BJ (cell line): ENCODE measurements at regions not wholly inside any gene's neighbourhood (a gene's known extent, or its start where the extent isn't known, plus 50 kb on each side); places are given as distances from the start of the nearest gene placed in this dataset.
A peak's percentile ranks its signal among the peaks of the same experiment; 100 is the strongest.

ENCODE experiments used
- CTCF ChIA-PET: fragments of 350-600 bp; formaldehyde crosslinking; extraction: SDS; loops from one replicate; lab custom pipeline; 2021; ENCODE audit warnings: antibody characterized with exemption, inconsistent platforms; lab: Yijun Ruan, JAX
- POLR2A ChIA-PET: fragments of 300-600 bp; sonication (Branson Sonifier 250); formaldehyde crosslinking; extraction: SDS; loops from one replicate; lab custom pipeline; 2021; ENCODE audit warnings: antibody characterized with exemption; lab: Charles Lee
- DNase-seq: peaks from one replicate; pipeline ENCODE4 v3.0.0-alpha.2; 2011; ENCODE audit warnings: low read depth
- H3K27me3 ChIP-seq: 2 replicates; pipeline ENCODE4 v1.6.0; 2011; ENCODE audit warnings: low read length; ENCODE audit not compliant: control insufficient read depth, insufficient read depth
- H3K36me3 ChIP-seq: 2 replicates; pipeline ENCODE4 v1.5.1; 2011; ENCODE audit warnings: low read length; ENCODE audit not compliant: control insufficient read depth, insufficient read depth
- H3K4me3 ChIP-seq: 2 replicates; pipeline ENCODE4 v1.5.1; 2011; ENCODE audit warnings: low read depth, mild to moderate bottlenecking, control low read depth, low read length
- TF ChIP-seq, protein P1 (sequence below): IDR thresholded peaks from 2 replicates; pipeline ENCODE4 v1.5.1; 2011; ENCODE audit warnings: low read depth, mild to moderate bottlenecking, control low read depth, inconsistent platforms, low read length, moderate library complexity; ENCODE audit not compliant: insufficient read depth

GRCh38 chr1:70768216-70768615, 279.4 kb downstream of the PTGER3 start:
- Histone ChIP-seq H3K36me3 (no peaks in the 10 kb centered on the region), H3K4me3 (no peak overlapping the region), H3K27me3 (no peaks in the 10 kb centered on the region)
- DNase-seq: no peak
- CTCF ChIA-PET: interaction anchor here (1.3 kb wide), 1 partner anchor 9 kb away, joined by 3 read pairs; no protein-coding TSS in a partner anchor
- POLR2A ChIA-PET: no interaction called here
- TF ChIP-seq, protein P1, sequence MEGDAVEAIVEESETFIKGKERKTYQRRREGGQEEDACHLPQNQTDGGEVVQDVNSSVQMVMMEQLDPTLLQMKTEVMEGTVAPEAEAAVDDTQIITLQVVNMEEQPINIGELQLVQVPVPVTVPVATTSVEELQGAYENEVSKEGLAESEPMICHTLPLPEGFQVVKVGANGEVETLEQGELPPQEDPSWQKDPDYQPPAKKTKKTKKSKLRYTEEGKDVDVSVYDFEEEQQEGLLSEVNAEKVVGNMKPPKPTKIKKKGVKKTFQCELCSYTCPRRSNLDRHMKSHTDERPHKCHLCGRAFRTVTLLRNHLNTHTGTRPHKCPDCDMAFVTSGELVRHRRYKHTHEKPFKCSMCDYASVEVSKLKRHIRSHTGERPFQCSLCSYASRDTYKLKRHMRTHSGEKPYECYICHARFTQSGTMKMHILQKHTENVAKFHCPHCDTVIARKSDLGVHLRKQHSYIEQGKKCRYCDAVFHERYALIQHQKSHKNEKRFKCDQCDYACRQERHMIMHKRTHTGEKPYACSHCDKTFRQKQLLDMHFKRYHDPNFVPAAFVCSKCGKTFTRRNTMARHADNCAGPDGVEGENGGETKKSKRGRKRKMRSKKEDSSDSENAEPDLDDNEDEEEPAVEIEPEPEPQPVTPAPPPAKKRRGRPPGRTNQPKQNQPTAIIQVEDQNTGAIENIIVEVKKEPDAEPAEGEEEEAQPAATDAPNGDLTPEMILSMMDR: no peak

- DNase-seq: no peak
- POLR2A ChIA-PET: no interaction called here
- Histone ChIP-seq H3K4me3 (no peak overlapping the region), H3K27me3 (no peaks in the 10 kb centered on the region), H3K36me3 (no peaks in the 10 kb centered on the region)
- TF ChIP-seq, protein P1: no peak
- CTCF ChIA-PET: interaction anchor here (1.3 kb wide), 1 partner anchor 10 kb away, joined by 3 read pairs; no protein-coding TSS in a partner anchor
Observed at GRCh38 chr1:70778056-70778762, 269.4 kb downstream of the PTGER3 start.

- POLR2A ChIA-PET: no interaction called here
- TF ChIP-seq, protein P1: no peak
- no peak for DNase-seq
- Histone ChIP-seq H3K4me3 (no peak overlapping the region), H3K27me3 (no peaks in the 10 kb centered on the region), H3K36me3 (no peaks in the 10 kb centered on the region)
- CTCF ChIA-PET: no interaction called here
Observed at GRCh38 chr1:70778934-70779333, 268.7 kb downstream of the PTGER3 start.

DNA sequence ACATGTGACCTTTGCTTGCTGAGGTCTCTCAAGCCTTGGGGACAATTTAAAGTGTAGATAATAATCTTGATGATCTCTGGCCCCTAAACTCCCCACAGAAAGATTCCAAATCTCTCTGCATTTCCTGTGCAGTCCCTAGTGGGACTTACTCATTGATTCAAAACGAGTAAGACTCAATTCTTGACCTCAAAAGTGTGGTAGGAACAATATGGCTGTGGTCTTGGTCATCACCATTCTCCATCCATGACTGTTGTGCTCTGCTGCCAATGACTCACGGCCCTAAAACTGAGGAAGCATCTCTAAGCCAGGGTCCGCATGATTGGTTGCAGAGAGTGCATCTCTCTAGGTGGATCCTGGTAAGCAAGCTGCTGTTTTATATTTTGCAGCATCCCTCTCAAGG, 268.0 kb downstream of the PTGER3 start:
- DNase-seq: peak; percentile 70
- TF ChIP-seq, protein P1: no peak
- ChIA-PET POLR2A (no interaction called here), CTCF (no interaction called here)
- Histone ChIP-seq H3K4me3 (no peak overlapping the region), H3K36me3 (no peaks in the 10 kb centered on the region), H3K27me3 (no peaks in the 10 kb centered on the region)

GRCh38 chr1:70785287-70785686, 262.3 kb downstream of the PTGER3 start:
- no peaks in the 10 kb centered on the region for H3K36me3 ChIP-seq

More at GRCh38 chr1:70785287-70785686, 262.3 kb downstream of the PTGER3 start:
- TF ChIP-seq, protein P1: no peak
- POLR2A ChIA-PET: no interaction called here
- Histone ChIP-seq H3K4me3 (no peak overlapping the region), H3K27me3 (no peaks in the 10 kb centered on the region)
- no peak for DNase-seq
- CTCF ChIA-PET: interaction anchor here (1.1 kb wide), 1 partner anchor 10 kb away, joined by 4 read pairs; no protein-coding TSS in a partner anchor
